Stimulated activated effector memory CD8-positive, alpha-beta T cell treated with anti-CD3 and anti-CD28 coated beads, Interleukin-12 subunit alpha, Interleukin-12 subunit beta, amount 100 ng/mL, for 72 hours (primary cell): ENCODE measurements at regions not wholly inside any gene's neighbourhood (a gene's known extent, or its start where the extent isn't known, plus 50 kb on each side); places are given as distances from the start of the nearest gene placed in this dataset.

Experiments
- ATAC-seq: fragments of 150-1000 bp; cut with Tn5 transposase; 2 replicates; pipeline ENCODE4 v1.10.0; 2021
- DNase-seq, 2 donors: peaks; one replicate each; pipeline ENCODE4 v3.0.0; 2021 to 2022; ENCODE audit warnings: low spot score in 2 of 2
- H3K27ac Mint-ChIP-seq: one replicate; pipeline ENCODE4 v1.8.0; 2022; ENCODE audit warnings: mild to moderate bottlenecking, mixed read lengths
- H3K36me3 Mint-ChIP-seq: one replicate; pipeline ENCODE4 v1.8.0; 2022; ENCODE audit warnings: mild to moderate bottlenecking, mixed read lengths
- H3K4me1 Mint-ChIP-seq: one replicate; pipeline ENCODE4 v1.8.0; 2022; ENCODE audit warnings: mixed read lengths
- H3K4me3 Mint-ChIP-seq: one replicate; pipeline ENCODE4 v1.8.0; 2022; ENCODE audit warnings: mild to moderate bottlenecking, mixed read lengths
- H3K9me3 Mint-ChIP-seq: one replicate; pipeline ENCODE4 v1.8.0; 2022; ENCODE audit warnings: mixed read lengths

GRCh38 chr2:183375821-183376220, 251.6 kb downstream of the NUP35 start:
- Mint-ChIP-seq H3K4me3 (no peak overlapping the region), H3K27ac (no peak overlapping the region), H3K9me3 (peaks cover 12% of the 10 kb centered on the region), H3K36me3 (no peaks in the 10 kb centered on the region), H3K4me1 (no peaks in the 10 kb centered on the region)
- DNase-seq, result no peak
- no peak for ATAC-seq

- Mint-ChIP-seq H3K9me3 (peaks cover 17% of the 10 kb centered on the region), H3K4me3 (no peak overlapping the region), H3K36me3 (no peaks in the 10 kb centered on the region), H3K27ac (no peak overlapping the region), H3K4me1 (no peaks in the 10 kb centered on the region)
- no peak for ATAC-seq
- no peak for DNase-seq
Measured at GRCh38 chr2:183383854-183384253, 259.6 kb downstream of the NUP35 start.

GRCh38 chr2:183389546-183390080, 265.4 kb downstream of the NUP35 start:
- H3K27ac Mint-ChIP-seq, result no peak overlapping the region
- DNase-seq (no peak), ATAC-seq (no peak)
- no peaks in the 10 kb centered on the region for H3K36me3 Mint-ChIP-seq
- no peaks in the 10 kb centered on the region for H3K4me1 Mint-ChIP-seq
- H3K9me3 Mint-ChIP-seq, result peaks cover 30% of the 10 kb centered on the region
- no peak overlapping the region for H3K4me3 Mint-ChIP-seq

GRCh38 chr2:183390109-183390508, 265.9 kb downstream of the NUP35 start:
- Mint-ChIP-seq H3K36me3 (no peaks in the 10 kb centered on the region), H3K4me1 (no peaks in the 10 kb centered on the region), H3K9me3 (peaks cover 30% of the 10 kb centered on the region), H3K27ac (no peak overlapping the region), H3K4me3 (no peak overlapping the region)
- DNase-seq, result no peak
- ATAC-seq, result no peak

- ATAC-seq (no peak), DNase-seq (no peak)
- Mint-ChIP-seq H3K4me3 (no peak overlapping the region), H3K4me1 (no peaks in the 10 kb centered on the region), H3K36me3 (no peaks in the 10 kb centered on the region), H3K9me3 (peaks cover 18% of the 10 kb centered on the region), H3K27ac (no peak overlapping the region)
Measured at GRCh38 chr2:183404392-183404791, 280.1 kb downstream of the NUP35 start.

- DNase-seq, result no peak
- no peak overlapping the region for H3K4me3 Mint-ChIP-seq
- peaks cover 21% of the 10 kb centered on the region for H3K9me3 Mint-ChIP-seq
- no peaks in the 10 kb centered on the region for H3K36me3 Mint-ChIP-seq
- no peaks in the 10 kb centered on the region for H3K4me1 Mint-ChIP-seq
- ATAC-seq, result no peak
- H3K27ac Mint-ChIP-seq, result no peak overlapping the region
Measured at GRCh38 chr2:183408562-183408961, 284.3 kb downstream of the NUP35 start.

- no peak for ATAC-seq
- Mint-ChIP-seq H3K27ac (no peak overlapping the region), H3K4me3 (no peak overlapping the region), H3K9me3 (peaks cover 13% of the 10 kb centered on the region), H3K36me3 (no peaks in the 10 kb centered on the region), H3K4me1 (no peaks in the 10 kb centered on the region)
- DNase-seq, result no peak
Measured at GRCh38 chr2:183409662-183410061, 285.4 kb downstream of the NUP35 start.

GRCh38 chr2:183416753-183417152, 292.5 kb downstream of the NUP35 start:
- H3K9me3 Mint-ChIP-seq, result peaks cover 16% of the 10 kb centered on the region
- H3K4me1 Mint-ChIP-seq, result no peaks in the 10 kb centered on the region
- no peak for DNase-seq
- ATAC-seq, result no peak
- H3K36me3 Mint-ChIP-seq, result no peaks in the 10 kb centered on the region
- no peak overlapping the region for H3K27ac Mint-ChIP-seq
- H3K4me3 Mint-ChIP-seq, result no peak overlapping the region

GRCh38 chr2:183426825-183427224, 302.6 kb downstream of the NUP35 start:
- no peak for ATAC-seq
- no peaks in the 10 kb centered on the region for H3K4me1 Mint-ChIP-seq

GRCh38 chr2:183427558-183427957, 303.3 kb downstream of the NUP35 start:
- Mint-ChIP-seq H3K36me3 (no peaks in the 10 kb centered on the region), H3K9me3 (peaks cover 23% of the 10 kb centered on the region)

More at GRCh38 chr2:183426825-183427224, 302.6 kb downstream of the NUP35 start:
- Mint-ChIP-seq H3K27ac (no peak overlapping the region), H3K36me3 (no peaks in the 10 kb centered on the region), H3K9me3 (peaks cover 28% of the 10 kb centered on the region), H3K4me3 (no peak overlapping the region)
- DNase-seq, result no peak

GRCh38 chr2:183428881-183429280, 304.6 kb downstream of the NUP35 start:
- no peak overlapping the region for H3K4me3 Mint-ChIP-seq
- H3K36me3 Mint-ChIP-seq, result no peaks in the 10 kb centered on the region
- peaks cover 18% of the 10 kb centered on the region for H3K9me3 Mint-ChIP-seq
- no peaks in the 10 kb centered on the region for H3K4me1 Mint-ChIP-seq
- H3K27ac Mint-ChIP-seq, result no peak overlapping the region
- DNase-seq, result no peak
- ATAC-seq, result no peak

More at GRCh38 chr2:183427558-183427957, 303.3 kb downstream of the NUP35 start:
- Mint-ChIP-seq H3K4me3 (no peak overlapping the region), H3K4me1 (no peaks in the 10 kb centered on the region), H3K27ac (no peak overlapping the region)
- DNase-seq, result no peak
- no peak for ATAC-seq

GRCh38 chr2:183438541-183438940, 314.3 kb downstream of the NUP35 start:
- no peaks in the 10 kb centered on the region for H3K36me3 Mint-ChIP-seq
- ATAC-seq (no peak), DNase-seq (no peak)
- H3K4me1 Mint-ChIP-seq, result no peaks in the 10 kb centered on the region
- no peak overlapping the region for H3K27ac Mint-ChIP-seq
- no peak overlapping the region for H3K4me3 Mint-ChIP-seq
- peaks cover 12% of the 10 kb centered on the region for H3K9me3 Mint-ChIP-seq

- Mint-ChIP-seq H3K4me1 (no peaks in the 10 kb centered on the region), H3K36me3 (no peaks in the 10 kb centered on the region), H3K4me3 (no peak overlapping the region), H3K9me3 (peaks cover 26% of the 10 kb centered on the region), H3K27ac (no peak overlapping the region)
- no peak for DNase-seq
- no peak for ATAC-seq
Measured at GRCh38 chr2:183455056-183455455, 330.8 kb downstream of the NUP35 start.

GRCh38 chr2:183456177-183456576, 331.9 kb downstream of the NUP35 start:
- peaks cover 28% of the 10 kb centered on the region for H3K9me3 Mint-ChIP-seq
- no peak overlapping the region for H3K27ac Mint-ChIP-seq
- no peak overlapping the region for H3K4me3 Mint-ChIP-seq
- H3K4me1 Mint-ChIP-seq, result no peaks in the 10 kb centered on the region
- no peak for ATAC-seq
- H3K36me3 Mint-ChIP-seq, result no peaks in the 10 kb centered on the region
- DNase-seq, result no peak

- ATAC-seq (no peak), DNase-seq (no peak)
- Mint-ChIP-seq H3K4me1 (no peaks in the 10 kb centered on the region), H3K27ac (no peak overlapping the region), H3K4me3 (no peak overlapping the region), H3K9me3 (peaks cover 26% of the 10 kb centered on the region), H3K36me3 (no peaks in the 10 kb centered on the region)
Measured at GRCh38 chr2:183458460-183458859, 334.2 kb downstream of the NUP35 start.

GRCh38 chr2:183459466-183459865, 335.2 kb downstream of the NUP35 start:
- H3K4me3 Mint-ChIP-seq, result no peak overlapping the region
- DNase-seq, result no peak
- no peaks in the 10 kb centered on the region for H3K36me3 Mint-ChIP-seq
- no peak for ATAC-seq
- H3K9me3 Mint-ChIP-seq, result peaks cover 24% of the 10 kb centered on the region
- no peaks in the 10 kb centered on the region for H3K4me1 Mint-ChIP-seq
- H3K27ac Mint-ChIP-seq, result no peak overlapping the region

GRCh38 chr2:183463821-183464220, 339.6 kb downstream of the NUP35 start:
- H3K4me1 Mint-ChIP-seq, result no peaks in the 10 kb centered on the region
- peaks cover 19% of the 10 kb centered on the region for H3K9me3 Mint-ChIP-seq
- ATAC-seq (no peak), DNase-seq (no peak)
- H3K36me3 Mint-ChIP-seq, result no peaks in the 10 kb centered on the region
- H3K27ac Mint-ChIP-seq, result no peak overlapping the region
- H3K4me3 Mint-ChIP-seq, result no peak overlapping the region
